MM.1S (cell line): ENCODE measurements at regions not wholly inside any gene's neighbourhood (a gene's known extent, or its start where the extent isn't known, plus 50 kb on each side); places are given as distances from the start of the nearest gene placed in this dataset.

Source experiments
- DNase-seq: peaks from one replicate; pipeline ENCODE4 v3.0.0-alpha.2; 2015
- H2AFZ ChIP-seq: fragments of 300-600 bp; sonication (generic); 2 replicates; pipeline ENCODE4 v1.6.0; 2016; ENCODE audit warnings: antibody characterized with exemption, low read length
- H3F3A ChIP-seq: fragments of 300-600 bp; sonication (generic); 2 replicates; pipeline ENCODE4 v1.6.1; 2016; ENCODE audit warnings: mild to moderate bottlenecking, antibody characterized with exemption, low read length, moderate library complexity, mixed read lengths; ENCODE audit not compliant: insufficient read depth
- H3K27ac ChIP-seq: fragments of 300-600 bp; sonication (generic); 2 replicates; pipeline ENCODE4 v1.5.1; 2016; ENCODE audit warnings: mild to moderate bottlenecking, low read length
- H3K27me3 ChIP-seq: fragments of 300-600 bp; sonication (generic); replicated peaks from 2 replicates; pipeline ENCODE4 v1.6.0; 2016; ENCODE audit warnings: low read length; ENCODE audit not compliant: insufficient read depth
- H3K36me3 ChIP-seq: fragments of 300-600 bp; sonication (generic); replicated peaks from 2 replicates; pipeline ENCODE4 v1.6.1; 2016; ENCODE audit warnings: mild to moderate bottlenecking, low read length, mixed read lengths; ENCODE audit not compliant: insufficient read depth
- H3K4me1 ChIP-seq: fragments of 300-600 bp; sonication (generic); 2 replicates; pipeline ENCODE4 v1.6.1; 2016; ENCODE audit warnings: low read length, mixed read lengths
- H3K4me2 ChIP-seq: fragments of 300-600 bp; sonication (generic); 2 replicates; pipeline ENCODE4 v1.6.0; 2016; ENCODE audit warnings: low read depth, low read length
- H3K4me3 ChIP-seq: fragments of 300-600 bp; sonication (generic); 2 replicates; pipeline ENCODE4 v1.5.1; 2016; ENCODE audit warnings: low read length, mixed read lengths
- H3K79me2 ChIP-seq: fragments of 300-600 bp; sonication (generic); 2 replicates; pipeline ENCODE4 v1.6.1; 2016; ENCODE audit warnings: mixed run types, low read length, mixed read lengths
- H3K9ac ChIP-seq: fragments of 300-600 bp; sonication (generic); 2 replicates; pipeline ENCODE4 v1.6.1; 2016; ENCODE audit warnings: low read length, mixed read lengths
- H3K9me2 ChIP-seq: fragments of 300-600 bp; sonication (generic); replicated peaks from 2 replicates; pipeline ENCODE4 v1.6.1; 2016; ENCODE audit warnings: mild to moderate bottlenecking, low read length, mixed read lengths; ENCODE audit not compliant: insufficient read depth
- H3K9me3 ChIP-seq: fragments of 300-600 bp; sonication (generic); replicated peaks from 2 replicates; pipeline ENCODE4 v1.6.1; 2016; ENCODE audit warnings: mild to moderate bottlenecking, low read length, mixed read lengths; ENCODE audit not compliant: insufficient read depth
- H4K20me1 ChIP-seq: fragments of 300-600 bp; sonication (generic); 2 replicates; pipeline ENCODE4 v1.6.1; 2016; ENCODE audit warnings: mild to moderate bottlenecking, low read length, moderate library complexity, mixed read lengths; ENCODE audit not compliant: insufficient read depth
- EZH2 ChIP-seq: fragments of 300-600 bp; sonication (generic); optimal IDR thresholded peaks from 2 replicates; pipeline ENCODE3; 2017; ENCODE audit warnings: low read depth, mild to moderate bottlenecking, antibody characterized with exemption, low read length, mixed read lengths
- EZH2phosphoT487 ChIP-seq: fragments of 300-600 bp; sonication (generic); IDR thresholded peaks from 2 replicates; pipeline ENCODE4 v1.6.1; 2018; ENCODE audit warnings: antibody characterized with exemption, low read length
- TF ChIP-seq, protein P1 (sequence below): fragments of 300-600 bp; sonication (generic); IDR thresholded peaks from 2 replicates; pipeline ENCODE4 v1.5.1; 2016; ENCODE audit warnings: antibody characterized with exemption, low read length, mixed read lengths

- H3K79me2 ChIP-seq = no peaks in the 10 kb centered on the region
- 0 out of 2 replicates have a peak, but pooled peaks cover 7% of the 10 kb centered on the region for H3K4me1 ChIP-seq
- no peaks in the 10 kb centered on the region for H3K9me2 ChIP-seq
- H3K9me3 ChIP-seq = no peaks in the 10 kb centered on the region
- no peak overlapping the region for H3K27ac ChIP-seq
- H3K27me3 ChIP-seq = peaks cover 94% of the 10 kb centered on the region
- H4K20me1 ChIP-seq = no peaks in the 10 kb centered on the region
- H3K4me2 ChIP-seq = no peak overlapping the region
- no peak overlapping the region for H3K4me3 ChIP-seq
- no peak overlapping the region for H3K9ac ChIP-seq
- H2AFZ ChIP-seq = no peak overlapping the region
- no peaks in the 10 kb centered on the region for H3F3A ChIP-seq
- H3K36me3 ChIP-seq = no peaks in the 10 kb centered on the region
- DNase-seq = no peak
- TF ChIP-seq EZH2phosphoT487 (no peak), EZH2 (no peak)
- TF ChIP-seq, protein P1, sequence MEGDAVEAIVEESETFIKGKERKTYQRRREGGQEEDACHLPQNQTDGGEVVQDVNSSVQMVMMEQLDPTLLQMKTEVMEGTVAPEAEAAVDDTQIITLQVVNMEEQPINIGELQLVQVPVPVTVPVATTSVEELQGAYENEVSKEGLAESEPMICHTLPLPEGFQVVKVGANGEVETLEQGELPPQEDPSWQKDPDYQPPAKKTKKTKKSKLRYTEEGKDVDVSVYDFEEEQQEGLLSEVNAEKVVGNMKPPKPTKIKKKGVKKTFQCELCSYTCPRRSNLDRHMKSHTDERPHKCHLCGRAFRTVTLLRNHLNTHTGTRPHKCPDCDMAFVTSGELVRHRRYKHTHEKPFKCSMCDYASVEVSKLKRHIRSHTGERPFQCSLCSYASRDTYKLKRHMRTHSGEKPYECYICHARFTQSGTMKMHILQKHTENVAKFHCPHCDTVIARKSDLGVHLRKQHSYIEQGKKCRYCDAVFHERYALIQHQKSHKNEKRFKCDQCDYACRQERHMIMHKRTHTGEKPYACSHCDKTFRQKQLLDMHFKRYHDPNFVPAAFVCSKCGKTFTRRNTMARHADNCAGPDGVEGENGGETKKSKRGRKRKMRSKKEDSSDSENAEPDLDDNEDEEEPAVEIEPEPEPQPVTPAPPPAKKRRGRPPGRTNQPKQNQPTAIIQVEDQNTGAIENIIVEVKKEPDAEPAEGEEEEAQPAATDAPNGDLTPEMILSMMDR = no peak
These were observed 256.6 kb downstream of the RBFOX3 start for GRCh38 chr17:79354173-79354820.

- no peaks in the 10 kb centered on the region for H4K20me1 ChIP-seq
- no peaks in the 10 kb centered on the region for H3K9me2 ChIP-seq
- H3K4me2 ChIP-seq = no peak overlapping the region
- no peak for DNase-seq
- no peak for TF ChIP-seq EZH2
- no peak overlapping the region for H3K4me3 ChIP-seq
- H3F3A ChIP-seq = no peaks in the 10 kb centered on the region
- H3K27me3 ChIP-seq = peaks cover 92% of the 10 kb centered on the region
- H3K9ac ChIP-seq = no peak overlapping the region
- H3K79me2 ChIP-seq = no peaks in the 10 kb centered on the region
- H3K36me3 ChIP-seq = no peaks in the 10 kb centered on the region
- no peak overlapping the region for H2AFZ ChIP-seq
- no peak overlapping the region for H3K27ac ChIP-seq
- 0 out of 2 replicates have a peak, but pooled peaks cover 7% of the 10 kb centered on the region for H3K4me1 ChIP-seq
- no peaks in the 10 kb centered on the region for H3K9me3 ChIP-seq
These were observed 257.3 kb downstream of the RBFOX3 start for GRCh38 chr17:79353548-79353947.

DNA sequence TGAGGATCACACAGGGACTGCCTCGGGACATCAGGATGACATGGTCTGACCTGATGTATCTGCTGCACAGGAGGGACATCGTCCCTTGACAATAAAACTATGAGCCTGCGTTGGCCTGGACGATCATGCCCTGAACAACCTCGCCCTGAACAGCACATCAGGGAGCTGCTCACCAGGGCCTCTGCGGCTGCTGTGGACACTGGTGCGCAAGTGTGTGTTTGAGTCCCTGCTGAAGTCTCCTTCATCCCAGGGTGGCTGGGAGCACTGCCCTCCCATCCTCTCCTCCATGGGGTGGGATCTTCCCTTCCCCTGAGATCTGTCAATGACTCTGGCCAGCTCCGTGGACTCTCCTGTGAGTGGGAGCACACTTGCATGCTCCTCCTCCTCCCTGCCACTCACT lies 257.8 kb downstream of the RBFOX3 start:
- Histone ChIP-seq H3F3A (no peaks in the 10 kb centered on the region), H3K9ac (no peak overlapping the region), H3K27me3 (peaks cover 87% of the 10 kb centered on the region), H3K36me3 (no peaks in the 10 kb centered on the region), H3K9me3 (no peaks in the 10 kb centered on the region), H2AFZ (no peak overlapping the region), H3K9me2 (no peaks in the 10 kb centered on the region), H3K4me3 (no peak overlapping the region), H3K4me1 (0 out of 2 replicates have a peak, but pooled peaks cover 7% of the 10 kb centered on the region), H3K27ac (no peak overlapping the region), H4K20me1 (no peaks in the 10 kb centered on the region), H3K4me2 (no peak overlapping the region), H3K79me2 (no peaks in the 10 kb centered on the region)
- no peak for DNase-seq
- no peak for TF ChIP-seq EZH2phosphoT487
- no peak for TF ChIP-seq EZH2
- TF ChIP-seq, protein P1 = no peak

- Histone ChIP-seq H3K9ac (no peak overlapping the region), H3K79me2 (no peaks in the 10 kb centered on the region), H3K9me3 (no peaks in the 10 kb centered on the region), H2AFZ (no peak overlapping the region), H3K9me2 (no peaks in the 10 kb centered on the region), H4K20me1 (no peaks in the 10 kb centered on the region), H3K4me1 (0 out of 2 replicates have a peak, but pooled peaks cover 7% of the 10 kb centered on the region), H3K4me2 (no peak overlapping the region), H3K27ac (no peak overlapping the region), H3K36me3 (no peaks in the 10 kb centered on the region), H3K27me3 (peaks cover 79% of the 10 kb centered on the region), H3K4me3 (no peak overlapping the region), H3F3A (no peaks in the 10 kb centered on the region)
- TF ChIP-seq, protein P1 = no peak
- no peak for TF ChIP-seq EZH2phosphoT487
- no peak for TF ChIP-seq EZH2
- no peak for DNase-seq
These were observed 260.3 kb downstream of the RBFOX3 start for GRCh38 chr17:79350533-79350932.
